ENCODE measurements at regions not wholly inside any gene's neighbourhood (a gene's known extent, or its start where the extent isn't known, plus 50 kb on each side); places are given as distances from the start of the nearest gene placed in this dataset.
A peak's percentile ranks its signal among the peaks of the same experiment; 100 is the strongest.

DNA sequence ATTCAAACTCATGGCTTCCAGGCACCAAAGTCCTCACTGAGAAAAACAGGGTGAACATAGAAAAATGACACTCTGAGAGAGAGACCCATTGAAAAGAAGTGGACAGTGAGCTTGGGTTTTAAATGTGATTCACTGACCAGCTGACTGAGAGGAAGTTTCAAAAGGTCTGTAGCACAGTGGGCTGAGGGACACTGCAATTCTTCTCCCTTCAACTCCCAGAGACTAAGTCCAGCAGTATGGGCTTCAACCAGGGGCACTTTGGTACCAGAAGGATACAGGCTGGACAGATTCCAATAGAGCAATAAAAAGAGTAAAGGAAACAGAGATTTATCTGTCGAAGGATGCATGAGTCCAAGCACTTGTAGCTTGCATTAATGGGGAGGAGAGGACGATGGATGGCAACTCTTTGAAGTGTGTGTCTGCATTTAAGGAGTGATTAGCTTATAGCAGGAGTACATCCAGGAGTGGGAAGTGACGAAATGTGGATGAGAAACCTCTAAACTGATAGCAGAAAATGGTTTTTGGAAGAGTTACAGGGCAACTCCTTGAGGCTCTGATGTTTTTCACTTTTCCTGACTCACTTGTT is 117.0 kb upstream of the ANKRD55 start:
- no peak for DNase-seq (ENCODE audit: low spot score)

DNA sequence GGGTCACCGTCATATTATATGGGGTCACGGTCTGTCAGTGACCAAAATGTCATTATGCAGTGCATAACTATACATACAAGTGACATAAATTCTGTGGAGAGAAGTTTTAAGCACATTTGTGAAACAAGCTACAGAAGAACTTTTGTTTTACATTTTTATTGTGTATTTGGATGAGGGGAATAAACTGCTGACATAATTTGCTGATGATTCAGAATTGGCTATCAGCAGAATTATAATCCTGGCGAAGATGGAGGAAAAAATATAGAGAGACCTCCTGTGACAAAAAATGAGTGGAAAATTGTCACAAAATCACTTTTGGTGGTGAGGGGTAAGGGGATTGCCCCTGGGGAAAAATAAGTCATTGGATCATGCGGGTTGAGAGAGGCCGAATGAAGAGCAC is 116.3 kb upstream of the ANKRD55 start:
- no peak for DNase-seq (ENCODE audit: low spot score)

DNA sequence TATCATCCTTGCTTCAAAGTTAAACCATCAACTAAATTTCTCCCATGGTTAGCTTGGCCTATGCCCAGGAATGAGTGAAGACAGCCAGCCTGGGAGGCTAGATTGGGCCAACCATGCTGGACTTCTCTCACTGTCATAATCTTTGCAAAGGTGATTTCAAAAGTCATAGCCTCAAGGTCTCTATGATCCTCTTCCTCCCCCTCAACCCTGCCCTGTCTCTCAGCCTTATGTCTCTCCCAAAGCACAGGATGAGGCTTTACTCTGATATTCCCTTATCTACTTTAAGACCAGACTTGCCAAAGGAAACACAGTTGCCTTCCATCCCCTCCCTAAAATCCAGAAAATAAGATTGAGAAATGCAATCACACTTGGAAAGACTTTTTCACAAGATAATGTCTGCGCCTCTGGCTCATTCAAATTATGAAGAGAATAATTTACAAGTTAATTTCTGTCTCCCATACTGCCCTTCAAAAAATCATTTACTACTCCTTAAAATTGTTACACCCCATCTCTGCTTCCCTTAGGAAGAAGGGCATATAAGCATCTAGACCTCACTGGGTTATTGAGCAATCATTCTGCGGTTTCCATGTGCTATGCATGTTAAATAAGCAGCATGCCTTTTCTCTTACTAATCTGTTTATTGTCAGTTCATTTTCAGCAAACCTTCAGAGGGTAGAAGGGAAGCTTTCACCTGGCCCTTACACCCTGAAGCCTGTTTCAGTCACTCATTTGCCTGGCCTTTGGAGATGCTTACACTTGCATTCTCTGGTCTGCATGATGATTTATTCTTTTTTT is 113.8 kb upstream of the ANKRD55 start:
- no peak for DNase-seq (ENCODE audit: low spot score)

DNA sequence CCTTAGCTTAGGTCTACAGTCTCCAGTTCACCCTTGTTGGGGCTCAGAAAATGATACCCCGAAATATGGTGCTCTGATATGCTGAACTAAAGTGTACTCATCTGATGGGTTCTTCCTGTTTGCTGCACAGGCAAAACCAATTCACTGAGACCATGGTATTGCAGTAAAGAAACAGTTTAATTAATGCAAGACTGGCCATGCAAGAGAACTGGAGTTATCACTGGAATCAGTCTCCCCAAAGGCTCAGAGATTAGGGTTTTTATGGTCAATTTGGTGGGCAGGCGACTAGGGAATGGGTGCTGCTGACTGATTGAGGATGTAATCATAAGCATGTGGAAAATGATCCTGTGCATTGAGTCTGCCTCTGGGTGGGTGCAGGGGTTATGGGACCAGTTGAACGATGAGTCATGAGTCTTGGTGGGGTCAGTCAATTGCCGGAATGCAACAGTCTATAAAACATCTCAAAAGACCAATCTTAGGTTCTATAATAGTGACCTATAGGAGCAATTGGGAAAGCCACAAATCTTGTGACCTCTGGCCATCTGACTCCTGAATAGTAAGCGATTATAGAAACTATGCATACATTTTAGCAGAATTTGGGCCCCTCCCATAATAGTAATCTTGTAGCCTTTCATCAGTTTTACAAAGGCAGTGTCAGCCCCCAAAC is 113.0 kb upstream of the ANKRD55 start:
- no peak for DNase-seq (ENCODE audit: low spot score)

- no peak for DNase-seq (ENCODE audit: low spot score)
Observed at GRCh38 chr5:56345352-56345751, 112.2 kb upstream of the ANKRD55 start.

GRCh38 chr5:56344594-56344993 is 111.5 kb upstream of the ANKRD55 start:
- DNase-seq (ENCODE audit: low spot score): no peak

- DNase-seq (ENCODE audit: low spot score): no peak
Observed at GRCh38 chr5:56343988-56344387, 110.9 kb upstream of the ANKRD55 start.

- DNase-seq (ENCODE audit: low spot score): no peak
Observed at GRCh38 chr5:56342616-56343015, 109.5 kb upstream of the ANKRD55 start.

DNA sequence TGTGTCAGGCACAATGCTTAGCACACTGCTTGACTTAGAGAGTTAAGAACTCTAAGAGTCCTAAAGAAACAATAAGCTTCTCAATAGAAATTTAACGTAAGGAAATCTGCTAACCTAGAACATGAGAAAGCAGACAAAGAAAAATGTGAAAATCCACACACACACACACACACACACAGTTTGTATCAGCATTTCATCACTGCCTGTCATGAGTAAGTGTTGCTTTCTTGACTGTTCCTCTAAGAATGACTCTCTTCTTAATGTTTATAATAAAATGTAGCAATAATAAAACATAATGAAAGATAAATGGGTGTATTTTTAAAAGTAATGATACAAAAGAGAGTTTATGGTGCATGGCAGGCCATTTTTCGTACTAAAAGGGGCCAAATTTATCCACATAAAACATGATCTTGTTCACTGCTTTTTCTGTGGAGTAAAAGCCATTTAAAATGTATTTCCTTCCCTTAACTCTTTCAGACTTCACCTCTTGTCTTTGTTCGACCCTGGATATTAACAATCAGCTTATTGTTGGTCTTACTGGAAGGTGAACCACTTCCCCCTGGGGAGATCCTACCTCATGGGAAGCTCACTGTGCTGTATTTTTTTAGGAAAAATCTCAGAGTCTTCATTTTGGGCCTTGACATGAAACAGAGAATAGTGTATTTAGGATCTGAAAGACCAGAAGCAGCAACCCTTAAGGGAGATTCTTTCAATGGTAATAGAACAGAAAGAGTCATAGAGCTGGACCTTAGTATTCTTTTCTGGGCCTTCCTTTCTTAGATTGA is 107.3 kb upstream of the ANKRD55 start:
- DNase-seq (ENCODE audit: low spot score): no peak

- DNase-seq (ENCODE audit: low spot score): no peak
Observed at GRCh38 chr5:56339732-56340131, 106.6 kb upstream of the ANKRD55 start.

DNA sequence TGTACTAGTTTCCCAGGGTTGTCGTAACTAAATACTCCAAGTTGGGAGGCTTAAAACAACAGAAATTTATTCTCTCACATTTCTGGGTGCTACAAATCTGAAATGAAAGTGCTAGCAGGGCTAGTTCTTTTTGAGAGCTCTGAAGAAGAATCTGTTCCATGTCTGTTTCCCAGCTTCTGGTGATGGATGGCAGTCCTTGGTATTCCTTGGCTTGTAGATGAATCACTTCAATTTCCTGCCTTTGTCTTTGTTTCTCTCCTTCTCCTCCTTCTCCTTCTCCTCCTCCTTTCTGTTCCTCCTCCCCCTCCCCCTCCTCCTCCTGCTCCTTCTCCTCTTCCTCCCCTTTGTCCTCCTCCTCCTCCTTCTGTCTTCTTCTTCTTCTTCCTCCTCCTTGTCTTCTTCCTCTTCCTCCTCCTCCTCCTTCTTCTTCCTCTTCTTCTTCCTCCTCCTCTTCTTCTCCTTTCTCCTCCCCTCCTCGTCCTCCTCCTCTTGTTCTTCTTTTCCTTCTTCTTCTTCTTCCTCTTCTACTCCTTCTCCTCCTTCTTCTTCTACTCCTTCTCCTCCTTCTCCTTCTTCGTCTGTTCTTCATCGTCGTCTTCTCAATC is 104.7 kb upstream of the ANKRD55 start:
- DNase-seq (ENCODE audit: low spot score): no peak

DNA sequence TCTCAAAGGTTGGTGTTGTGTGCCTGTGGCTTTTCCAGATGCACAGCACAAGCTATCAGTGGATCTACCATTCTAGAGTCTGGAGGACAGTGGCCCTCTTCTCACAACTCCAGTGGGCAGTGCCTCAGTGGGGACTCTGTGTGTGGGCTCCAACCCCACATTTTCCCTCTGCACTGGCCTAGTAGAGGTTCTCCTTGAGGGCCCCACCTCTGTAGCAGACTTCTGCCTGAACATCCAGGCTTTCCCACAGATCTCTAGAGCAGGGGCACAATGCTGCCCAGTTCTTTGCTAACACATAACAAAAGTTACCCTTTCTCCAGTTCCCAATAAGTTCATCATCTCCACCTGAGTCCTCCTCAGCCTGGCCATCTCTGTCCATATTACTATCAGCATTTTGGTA is 102.1 kb upstream of the ANKRD55 start:
- no peak for DNase-seq (ENCODE audit: low spot score)

GRCh38 chr5:56330806-56331205 is 97.7 kb upstream of the ANKRD55 start:
- no peak for DNase-seq (ENCODE audit: low spot score)

GRCh38 chr5:56330167-56330566 is 97.0 kb upstream of the ANKRD55 start:
- no peak for DNase-seq (ENCODE audit: low spot score)

GRCh38 chr5:56329652-56330051 is 96.5 kb upstream of the ANKRD55 start:
- no peak for DNase-seq (ENCODE audit: low spot score)

GRCh38 chr5:56328753-56329560 is 95.8 kb upstream of the ANKRD55 start:
- no peak for DNase-seq (ENCODE audit: low spot score)

- DNase-seq (ENCODE audit: low spot score): no peak
Observed at GRCh38 chr5:56327809-56328208, 94.7 kb upstream of the ANKRD55 start.

- DNase-seq (ENCODE audit: low spot score): no peak
Observed at GRCh38 chr5:56326770-56327169, 93.6 kb upstream of the ANKRD55 start.

GRCh38 chr5:56326116-56326515 is 93.0 kb upstream of the ANKRD55 start:
- DNase-seq (ENCODE audit: low spot score): no peak

GRCh38 chr5:56325039-56325438 is 91.9 kb upstream of the ANKRD55 start:
- no peak for DNase-seq (ENCODE audit: low spot score)

DNA sequence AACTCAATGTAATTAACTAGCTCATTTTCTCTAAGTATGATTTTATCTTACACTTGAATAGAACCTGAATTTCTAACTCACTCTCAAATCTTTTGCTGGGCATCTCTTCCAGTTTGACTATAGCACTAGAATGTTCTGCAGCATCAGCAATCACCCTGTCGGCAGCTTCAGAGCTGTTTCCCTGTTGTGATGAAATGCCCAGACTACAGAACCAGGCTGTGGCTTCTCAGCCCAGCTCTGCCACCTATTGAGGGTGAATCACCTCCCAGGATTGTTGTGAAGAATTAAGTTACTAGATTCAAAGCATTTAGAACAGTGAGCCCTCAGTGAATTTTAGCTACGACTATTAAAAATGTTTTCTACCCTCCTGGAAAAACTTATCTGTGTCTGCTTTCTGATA is 90.4 kb upstream of the ANKRD55 start:
- DNase-seq (ENCODE audit: low spot score): peak; percentile 55
